NCI-H2171 treated with DMSO at 0.1 percent for 48 hours (cell line): ENCODE measurements at regions not wholly inside any gene's neighbourhood (a gene's known extent, or its start where the extent isn't known, plus 50 kb on each side); places are given as distances from the start of the nearest gene placed in this dataset.

Source experiments
- DNase-seq: peaks from one replicate; lab custom pipeline; 2025; lab: John Stamatoyannopoulos, UW

DNA sequence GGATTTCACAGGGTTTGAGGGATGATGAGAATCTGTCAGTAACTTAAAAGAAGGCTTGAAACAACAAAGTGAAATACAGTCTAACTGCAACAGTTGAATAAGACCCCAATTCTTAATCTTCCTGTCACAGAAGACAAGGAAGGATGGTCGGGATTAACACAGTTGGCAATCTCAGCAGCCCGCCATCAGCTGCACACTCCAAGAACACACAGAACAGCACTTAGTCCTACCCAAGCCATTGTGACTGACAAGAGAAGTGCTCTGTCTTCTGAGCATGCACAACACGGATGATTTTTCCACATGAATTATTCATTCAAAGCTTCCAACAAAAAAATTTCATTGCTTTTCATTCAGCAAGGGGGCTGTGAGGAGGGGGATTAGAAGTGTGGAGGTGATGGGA is 576.1 kb downstream of the TLE4 start:
- no peak for DNase-seq

DNA sequence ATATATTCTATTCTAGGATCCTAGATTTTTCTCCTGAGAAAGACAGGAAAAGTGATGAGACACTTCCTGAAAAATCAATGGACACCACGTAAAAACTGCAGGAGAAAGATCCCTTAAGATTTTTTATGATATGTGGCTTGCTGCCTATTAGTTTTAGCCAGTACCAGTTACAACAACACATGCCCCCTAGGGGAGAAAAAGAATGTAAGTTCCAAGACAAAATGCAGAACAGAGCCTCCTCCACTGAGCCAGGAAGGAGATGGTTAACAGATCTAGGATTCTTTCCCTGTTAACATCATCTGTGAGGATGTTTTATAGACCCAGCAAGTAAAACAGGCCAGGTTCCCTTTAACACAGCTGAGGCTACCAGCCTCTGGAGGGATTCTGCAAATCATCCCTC is 574.7 kb downstream of the TLE4 start:
- DNase-seq = no peak

DNA sequence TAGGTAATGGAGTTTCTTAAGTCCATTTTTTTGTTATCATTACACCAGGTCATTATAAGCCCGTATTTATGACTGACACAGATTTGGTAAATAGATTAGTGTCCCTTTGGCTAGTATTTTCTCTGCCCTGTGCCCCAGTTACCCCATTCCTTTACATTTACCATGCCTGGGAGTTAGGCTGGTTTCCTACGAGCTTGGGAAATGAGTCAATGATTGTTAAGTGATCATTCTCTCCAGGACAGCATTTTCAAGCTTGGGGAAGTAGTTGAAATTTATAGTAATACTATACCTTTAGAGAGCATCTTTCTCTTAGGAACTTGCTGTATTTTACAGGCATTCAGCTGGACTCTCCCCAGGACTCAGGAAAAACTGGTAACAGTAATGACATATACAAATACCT is 573.1 kb downstream of the TLE4 start:
- no peak for DNase-seq

DNA sequence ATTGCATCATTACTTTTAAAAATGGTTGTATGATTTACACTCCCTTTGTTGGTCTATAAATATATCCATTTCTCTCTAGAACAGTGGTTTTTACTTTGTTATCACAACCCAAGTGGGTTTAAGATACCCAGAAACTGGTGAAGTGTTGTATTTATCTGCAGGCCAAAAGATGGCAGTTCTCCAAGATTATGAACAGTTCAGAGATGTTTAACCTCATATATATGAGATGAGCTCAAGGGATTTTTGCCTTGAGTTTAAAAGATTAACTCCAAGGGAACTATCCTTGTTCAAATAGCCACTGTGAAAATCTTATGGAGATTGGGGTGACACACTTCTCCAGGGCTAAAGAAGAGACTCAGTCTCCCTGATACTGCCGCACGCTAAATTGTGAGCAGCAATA is 572.6 kb downstream of the TLE4 start:
- no peak for DNase-seq

DNA sequence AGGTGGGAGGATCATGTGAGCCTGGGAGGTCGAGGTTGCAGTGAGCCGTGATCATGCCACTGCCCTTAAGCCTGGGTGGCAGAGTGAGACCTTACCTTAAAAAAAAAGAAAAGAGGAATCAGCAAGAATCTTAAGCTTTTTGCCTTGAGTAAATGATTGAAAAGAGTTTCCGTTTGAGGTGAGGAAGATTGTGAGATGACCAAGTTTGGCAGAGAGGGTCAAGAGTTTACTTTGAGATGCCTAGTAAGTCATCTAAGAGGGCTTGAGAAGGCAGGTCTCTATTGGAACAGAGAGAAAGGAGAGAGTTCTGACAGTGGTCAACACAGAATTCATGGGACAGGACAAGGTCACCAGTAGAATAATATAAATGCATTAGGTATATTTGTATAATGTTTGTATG is 572.1 kb downstream of the TLE4 start:
- no peak for DNase-seq

DNA sequence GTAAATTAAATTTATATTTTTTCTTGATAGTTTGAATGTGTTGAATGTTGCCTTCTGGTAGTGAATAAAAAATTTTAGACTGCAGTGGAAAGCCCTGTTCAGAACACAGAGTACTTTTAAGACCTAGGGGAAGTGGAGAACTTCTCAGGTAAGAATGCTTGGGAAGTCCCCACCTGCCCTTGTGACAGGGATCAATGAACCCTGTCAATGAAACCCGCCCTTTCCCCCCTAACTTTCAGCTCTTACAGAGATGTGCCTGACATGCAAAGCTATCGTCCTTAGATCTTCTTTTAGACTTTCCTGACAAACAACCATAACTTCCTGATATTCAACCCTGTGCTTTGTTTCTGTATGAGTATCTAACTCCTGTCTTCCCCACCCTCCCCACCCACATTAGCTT is 562.7 kb downstream of the TLE4 start:
- no peak for DNase-seq

DNA sequence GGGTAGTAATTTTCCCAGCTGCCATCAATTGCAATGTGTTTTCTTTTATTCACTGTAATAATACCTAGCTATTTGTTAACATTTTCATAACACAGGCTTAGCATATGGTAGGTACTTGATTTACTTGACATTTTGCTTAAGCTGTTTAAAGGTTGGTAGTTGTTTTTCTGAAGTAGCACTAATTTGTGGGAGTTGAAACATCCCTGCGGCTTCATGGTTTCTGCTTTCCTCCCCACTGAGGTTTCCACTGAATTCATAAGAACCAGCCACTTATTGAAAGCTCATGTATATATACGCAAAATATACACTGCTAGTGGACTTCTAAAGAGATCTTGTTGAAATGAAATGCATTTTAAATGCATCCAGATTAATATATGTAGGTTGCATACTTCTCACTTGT is 559.9 kb downstream of the TLE4 start:
- no peak for DNase-seq

DNA sequence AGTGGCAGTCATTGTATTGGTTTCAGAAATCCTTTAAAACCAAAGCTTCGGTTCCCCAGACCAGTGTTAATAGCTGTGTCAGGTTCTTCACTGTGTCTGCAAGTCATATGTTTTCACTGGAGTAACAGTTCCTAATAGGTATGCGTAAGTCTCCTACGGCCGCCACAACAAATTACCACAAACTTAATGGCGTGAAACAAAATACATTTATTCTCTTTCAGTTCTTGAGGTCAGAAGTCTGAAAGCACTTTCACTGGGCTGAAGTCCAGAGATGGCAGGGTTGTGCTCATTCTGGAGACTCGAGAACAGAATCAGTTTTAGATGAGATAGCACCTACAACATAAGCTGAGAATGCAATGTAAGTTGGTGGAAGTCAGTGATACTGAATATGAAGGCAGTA is 556.2 kb downstream of the TLE4 start:
- DNase-seq = no peak

DNA sequence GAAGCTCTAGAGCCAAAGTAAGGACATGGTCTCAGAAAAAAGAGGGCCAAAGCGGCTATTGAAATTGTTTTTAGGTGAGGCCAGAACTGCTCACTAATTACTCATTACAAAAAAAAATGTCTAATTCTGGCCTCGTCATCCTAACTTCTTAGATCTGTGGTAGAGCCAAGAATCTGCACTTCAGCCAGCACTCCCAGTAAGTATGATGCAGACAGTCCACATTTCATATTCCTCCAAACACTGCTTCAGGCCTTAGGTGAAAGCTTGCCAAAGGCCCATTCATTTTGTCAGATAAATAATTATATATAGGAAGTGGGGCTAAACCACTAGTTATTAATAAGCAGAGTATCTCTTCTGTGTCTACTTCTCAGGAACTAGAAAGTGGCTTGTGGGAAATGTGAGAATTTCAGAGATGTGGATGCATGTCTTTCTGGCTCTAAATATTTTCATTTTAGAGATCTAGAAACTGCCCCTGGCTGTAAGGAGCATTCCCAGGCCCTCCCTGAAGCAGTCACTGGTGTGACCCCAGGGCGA is 554.0 kb downstream of the TLE4 start:
- no peak for DNase-seq

DNA sequence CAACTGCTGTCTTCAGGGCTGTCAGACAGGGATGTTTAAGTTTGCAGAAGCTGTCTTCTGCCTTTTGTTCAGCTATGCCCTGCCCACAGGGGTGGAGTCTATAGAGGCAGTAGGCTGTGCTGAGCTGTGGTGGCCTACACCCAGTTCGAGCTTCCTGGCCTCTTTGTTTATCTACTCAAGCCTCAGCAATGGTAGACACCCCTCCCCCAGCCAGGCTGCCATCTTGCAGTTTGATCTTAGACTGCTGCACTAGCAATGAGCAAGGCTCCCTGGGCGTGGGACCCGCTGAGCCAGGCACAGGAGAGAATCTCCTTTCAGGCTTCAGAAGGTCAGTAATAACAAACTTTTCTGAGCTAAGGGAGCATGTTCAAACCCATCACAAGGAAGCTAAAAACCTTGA is 545.3 kb downstream of the TLE4 start:
- DNase-seq = no peak

DNA sequence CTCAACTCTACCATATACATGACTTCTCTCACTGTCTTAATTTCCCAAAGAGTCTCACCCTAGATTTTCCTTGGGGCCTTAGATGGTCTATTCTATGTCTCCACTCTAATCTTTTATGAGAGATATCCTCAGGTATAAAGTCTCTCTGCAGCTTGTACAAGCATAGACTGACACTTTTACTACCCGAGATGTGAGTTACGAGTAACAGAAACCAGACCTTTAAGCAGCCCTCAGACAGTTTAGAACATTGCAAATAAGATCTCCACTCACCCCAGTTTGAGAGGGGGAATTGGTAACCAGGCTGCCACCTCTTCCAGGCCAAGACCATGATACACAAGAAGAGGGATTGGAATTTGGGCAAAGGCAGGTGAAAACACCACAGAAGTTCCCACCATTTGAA is 542.5 kb downstream of the TLE4 start:
- no peak for DNase-seq

DNA sequence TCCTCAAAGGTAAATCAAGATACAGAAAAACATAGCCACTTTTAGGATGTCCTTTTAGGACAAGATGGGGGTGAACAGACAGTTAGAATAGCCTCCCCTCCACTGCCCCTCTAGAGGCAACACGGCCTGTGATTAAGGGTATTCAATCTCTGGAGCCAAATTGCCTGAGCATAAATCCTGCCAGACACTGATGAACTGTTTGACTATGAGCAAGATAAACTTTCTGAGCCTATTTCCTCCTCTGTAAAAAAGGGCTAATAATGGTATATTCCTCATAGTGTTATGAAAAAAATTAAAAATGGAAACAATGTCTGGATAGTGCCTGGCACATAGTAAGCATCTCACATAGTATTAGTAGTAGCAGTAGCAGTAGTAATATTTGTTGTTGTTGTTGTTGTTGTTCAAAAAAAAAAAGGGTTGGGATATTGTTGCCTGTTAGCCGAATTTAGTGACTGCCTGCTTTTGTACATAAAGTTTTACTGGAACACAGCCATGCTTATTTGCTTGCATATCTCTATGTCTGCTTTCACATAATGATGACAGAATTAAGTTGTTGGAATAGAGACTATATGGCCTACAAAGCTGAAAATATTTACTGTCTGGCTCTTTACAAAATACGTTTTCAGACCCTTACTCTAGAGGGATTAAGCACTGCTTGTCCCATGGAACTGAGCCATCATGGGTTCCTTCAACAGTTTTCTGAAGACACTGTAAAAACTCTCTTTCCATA is 536.3 kb downstream of the TLE4 start:
- no peak for DNase-seq

DNA sequence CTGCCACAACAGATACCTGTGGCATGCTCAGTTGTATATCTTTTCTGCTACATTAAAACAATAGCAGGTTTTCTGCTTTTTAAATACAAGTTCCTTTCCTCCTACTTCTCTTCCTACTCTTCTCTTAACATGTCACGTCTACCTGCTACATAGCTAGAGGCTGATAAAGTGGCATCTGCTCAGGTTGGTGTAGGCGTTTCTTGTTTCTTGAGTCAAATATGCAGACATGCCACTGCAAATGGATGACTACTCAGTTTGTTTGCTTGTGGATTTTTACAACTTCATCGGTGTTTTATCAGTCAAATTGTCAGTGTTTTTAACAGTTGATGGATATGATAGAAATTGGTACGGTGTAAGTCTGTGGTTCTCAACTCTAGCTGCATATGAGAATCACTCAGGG is 525.7 kb downstream of the TLE4 start:
- no peak for DNase-seq

DNA sequence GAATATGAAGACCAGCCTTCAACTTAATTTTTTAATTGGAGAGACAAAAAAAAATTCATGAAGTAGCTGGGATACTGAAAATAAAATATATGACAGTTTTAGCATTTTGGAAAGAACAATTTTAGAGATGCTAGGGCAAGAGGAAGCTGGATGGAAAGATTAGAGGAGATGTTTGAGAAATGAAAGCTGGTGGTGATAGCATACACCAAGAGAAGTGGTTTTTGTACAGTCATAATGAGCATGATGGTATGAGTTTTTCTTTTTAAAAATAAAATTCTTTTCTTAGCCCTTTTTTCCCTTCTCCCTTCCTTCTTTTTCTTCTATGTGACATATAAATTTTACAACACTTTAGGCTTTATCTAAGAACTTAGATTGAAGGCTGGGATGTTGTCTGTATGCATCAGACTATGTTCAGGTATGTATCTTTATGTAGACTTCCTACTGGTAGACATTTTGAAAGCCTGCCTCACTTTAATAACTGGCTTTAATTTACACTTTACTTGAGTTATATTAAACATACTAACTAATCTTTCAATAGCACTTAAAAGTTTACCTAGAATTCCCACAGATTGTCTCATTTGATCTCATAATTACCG is 522.5 kb downstream of the TLE4 start:
- no peak for DNase-seq

DNA sequence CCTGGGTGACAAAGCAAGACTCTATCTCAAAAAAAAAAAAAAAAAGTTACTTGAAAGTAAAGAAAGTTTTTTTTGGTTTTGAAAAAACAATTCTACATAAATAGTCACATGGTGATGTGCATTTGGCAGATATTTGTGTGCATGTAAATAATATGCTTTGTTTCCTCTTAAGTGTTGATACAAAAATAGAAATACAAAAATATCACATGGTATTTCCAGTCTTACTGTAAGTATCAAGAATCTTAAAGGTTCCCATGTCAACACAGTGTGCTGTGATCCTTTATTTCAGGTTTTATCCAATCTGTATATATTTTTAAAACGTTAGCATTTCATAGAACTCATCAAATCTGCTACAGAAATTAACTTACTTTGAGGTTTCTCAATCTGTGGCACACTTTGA is 521.9 kb downstream of the TLE4 start:
- no peak for DNase-seq

DNA sequence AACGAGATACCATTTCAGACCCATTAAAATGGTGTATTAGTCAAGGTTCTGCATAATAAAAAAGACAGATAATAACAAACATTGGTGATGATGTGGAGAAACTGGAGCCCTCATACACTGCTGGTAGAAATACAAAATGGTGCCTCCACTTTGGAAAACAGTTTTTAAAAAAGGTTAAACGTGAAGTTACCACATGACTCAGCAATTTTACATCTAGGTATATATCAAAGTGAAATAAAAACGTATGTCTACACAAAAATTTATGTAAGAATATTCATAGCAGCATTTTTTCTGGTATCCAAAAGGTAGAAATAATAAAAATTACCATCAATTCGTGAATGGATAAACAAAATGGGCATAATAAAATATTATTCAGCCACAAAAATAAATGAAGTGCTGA is 519.8 kb downstream of the TLE4 start:
- no peak for DNase-seq

DNA sequence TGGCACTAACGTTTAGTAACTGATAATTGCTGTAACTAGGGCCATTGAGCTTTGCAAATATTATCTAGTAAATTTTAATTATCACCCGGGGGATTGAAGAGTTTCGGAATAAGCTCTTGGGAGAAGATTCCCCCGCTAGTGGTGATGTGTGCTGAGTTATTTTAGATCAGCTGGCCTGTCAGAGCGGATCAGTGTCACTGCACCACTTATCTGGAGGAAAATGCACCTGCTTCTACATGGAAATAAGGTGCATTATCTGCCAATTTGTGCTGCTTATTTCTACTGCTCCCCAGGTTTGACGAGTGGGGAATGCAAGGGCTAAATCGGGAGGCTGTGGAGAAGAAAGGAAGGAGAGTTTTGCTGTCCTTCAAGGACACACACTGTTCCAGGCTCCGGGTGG is 518.6 kb downstream of the TLE4 start:
- no peak for DNase-seq

DNA sequence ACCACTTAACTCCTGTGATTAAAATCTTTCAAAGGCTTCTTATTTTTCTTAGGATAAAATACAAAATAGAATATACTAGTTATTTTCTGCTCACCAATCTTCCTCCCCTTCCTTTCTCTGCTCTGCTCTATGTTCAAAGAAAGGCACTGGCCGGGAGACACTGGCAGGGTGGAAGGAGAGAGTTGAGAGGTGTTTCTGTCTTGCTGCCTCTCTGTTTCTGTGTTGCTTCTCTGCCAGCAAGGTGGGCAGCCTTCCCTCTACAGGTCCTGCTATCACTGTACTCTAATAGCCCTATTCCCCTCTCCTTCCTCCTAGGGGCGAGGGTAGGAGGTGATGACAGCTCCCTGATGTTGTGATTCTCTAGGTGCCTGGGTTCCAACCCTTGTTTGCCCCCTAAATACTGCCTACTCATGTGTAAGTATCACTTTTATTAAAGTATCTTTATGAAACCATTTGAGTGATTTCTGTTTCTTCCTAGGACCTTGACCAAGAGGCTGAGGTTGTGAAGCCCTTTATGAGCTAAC is 515.1 kb downstream of the TLE4 start:
- no peak for DNase-seq

DNA sequence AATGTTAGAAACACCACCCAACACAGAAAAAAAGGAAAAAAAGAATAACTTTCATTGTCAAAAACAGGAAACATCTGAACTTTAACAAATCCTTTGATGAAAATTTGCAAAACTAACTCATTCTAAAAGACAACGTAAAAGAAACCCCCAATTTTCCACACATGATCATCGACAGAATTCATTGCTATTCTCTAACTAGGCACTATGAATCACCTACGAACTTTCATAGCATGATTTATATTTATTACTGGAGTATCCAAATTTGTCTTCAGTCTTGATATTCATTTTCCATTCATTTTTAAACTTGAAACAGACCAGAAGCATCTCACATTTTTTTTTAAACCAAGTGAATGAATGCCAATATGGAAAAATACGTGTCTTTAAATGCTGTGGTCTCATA is 514.6 kb downstream of the TLE4 start:
- no peak for DNase-seq

DNA sequence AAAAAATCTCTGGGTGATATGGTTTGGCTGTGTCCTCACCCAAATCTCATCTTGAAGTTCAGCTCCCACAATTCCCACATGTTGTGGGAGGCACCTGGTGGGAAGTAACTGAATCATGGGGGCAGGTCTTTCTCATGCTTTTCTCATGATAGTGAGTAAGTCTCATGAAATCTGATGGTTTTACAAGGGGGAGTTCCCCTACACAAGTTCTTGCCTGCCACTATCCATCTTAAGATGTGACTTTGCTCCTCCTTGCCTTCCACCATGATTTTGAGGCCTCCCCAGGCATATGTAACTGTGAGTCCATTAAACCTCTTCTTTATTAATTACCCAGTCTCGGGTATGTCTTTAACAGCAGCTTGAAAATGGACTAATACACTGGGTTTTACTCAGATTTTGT is 513.9 kb downstream of the TLE4 start:
- DNase-seq = no peak

DNA sequence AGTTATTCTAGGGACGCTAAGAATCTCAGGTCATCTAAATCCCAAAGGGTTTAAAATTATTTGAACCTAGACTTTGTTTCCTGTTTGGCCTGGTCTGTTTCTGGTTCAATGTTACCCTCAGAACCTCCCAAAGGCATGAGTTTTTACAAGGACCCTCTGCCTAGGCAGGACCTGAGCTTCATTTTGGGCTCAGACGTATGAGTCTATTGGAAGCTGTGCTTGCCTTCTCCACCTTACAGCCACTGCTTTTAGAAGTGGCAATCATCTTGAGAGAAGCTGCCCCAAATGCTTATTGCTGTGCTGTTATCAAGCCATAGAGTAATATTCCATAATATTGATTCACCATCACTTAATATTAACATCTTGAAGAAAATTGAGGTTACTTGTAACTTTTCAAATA is 510.4 kb downstream of the TLE4 start:
- no peak for DNase-seq

DNA sequence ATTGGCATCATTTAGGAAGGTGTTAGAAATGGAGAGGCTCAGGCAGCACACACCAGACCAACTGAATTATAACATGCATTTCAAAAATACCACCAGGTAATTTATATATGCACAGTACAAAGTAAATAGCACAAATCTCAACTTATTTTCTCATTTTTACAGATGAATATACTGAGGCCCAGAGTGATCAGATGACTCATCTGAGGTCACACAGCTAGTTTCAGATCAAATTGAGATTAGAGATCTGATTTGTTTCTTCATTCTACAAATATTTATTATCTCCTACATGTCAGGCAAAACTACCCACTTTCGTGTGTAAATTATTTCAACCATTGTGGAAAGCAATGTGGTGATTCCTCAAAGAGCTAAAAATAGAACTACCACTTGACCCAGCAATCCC is 507.1 kb downstream of the TLE4 start:
- no peak for DNase-seq

DNA sequence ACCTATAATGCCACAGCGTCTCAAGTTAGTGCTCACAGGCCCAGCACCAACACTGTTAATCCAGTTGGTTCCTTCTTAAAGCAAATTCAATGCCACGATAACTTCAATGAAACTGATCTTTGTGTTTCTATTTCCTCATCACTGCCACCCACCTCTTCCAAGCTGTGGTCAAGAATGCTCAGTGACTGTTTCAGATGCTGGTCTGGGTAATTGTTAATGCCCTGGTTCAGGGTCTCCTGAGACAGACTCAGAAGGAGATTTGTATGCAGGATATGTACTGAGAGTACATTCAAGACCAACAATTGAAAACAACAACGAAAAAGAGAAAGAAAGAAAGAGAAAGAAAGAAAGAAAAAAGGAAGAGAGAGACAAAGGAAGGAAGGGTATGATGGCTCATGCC is 505.3 kb downstream of the TLE4 start:
- no peak for DNase-seq

DNA sequence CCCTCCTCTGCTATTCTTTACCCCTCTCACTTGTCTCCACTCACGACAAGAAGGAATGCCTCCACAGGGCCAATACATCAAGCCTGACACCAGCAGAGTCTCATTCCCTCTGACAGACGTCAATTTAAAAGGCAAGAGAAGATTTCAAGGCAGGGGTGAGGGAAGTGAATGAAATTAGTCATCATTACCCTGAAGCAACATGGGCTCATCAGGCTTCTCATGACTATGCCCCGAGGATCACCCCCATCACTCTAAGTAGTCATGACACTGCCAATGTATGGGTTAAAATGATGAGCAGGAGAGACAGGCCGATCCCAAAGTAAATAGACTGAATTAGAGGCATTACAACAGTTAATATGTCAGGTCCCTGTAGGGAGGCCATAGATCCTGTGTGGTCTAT is 504.4 kb downstream of the TLE4 start:
- no peak for DNase-seq
